ENCODE measurements at regions not wholly inside any gene's neighbourhood (a gene's known extent, or its start where the extent isn't known, plus 50 kb on each side); places are given as distances from the start of the nearest gene placed in this dataset.

DNA sequence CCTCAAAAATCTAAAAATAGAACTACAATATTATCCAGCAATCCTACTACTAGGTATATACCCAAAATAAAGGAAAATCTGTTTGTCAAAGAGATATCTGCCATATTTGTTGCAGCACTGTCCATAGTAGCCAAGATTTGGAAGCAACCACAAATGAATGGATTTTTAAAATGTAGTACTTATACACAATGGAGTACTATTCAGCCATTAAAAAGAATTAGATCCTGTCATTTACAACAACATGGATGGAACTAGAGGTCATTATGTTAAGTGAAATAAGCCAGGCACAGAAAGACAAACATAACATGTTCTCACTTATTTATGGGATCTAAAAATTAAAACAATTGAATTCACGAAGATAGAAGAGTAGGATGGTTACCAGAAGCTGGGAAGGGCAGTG, 135.7 kb upstream of the CCDC28A start:
- Histone ChIP-seq H3K79me1 (ENCODE audit: insufficient read depth, low read depth, low read length, poor library complexity, severe bottlenecking) (peaks cover 2% of the 10 kb centered on the region), H3K9ac (ENCODE audit: extremely low read depth, insufficient read length, low read length) (no peak overlapping the region), H2AK5ac (ENCODE audit: insufficient read length, low read length) (no peak overlapping the region), H3K79me2 (ENCODE audit: insufficient read depth, low read length) (no peaks in the 10 kb centered on the region), H4K8ac (replicated peaks; ENCODE audit: insufficient read length, low read depth, low read length) (no peak overlapping the region), H3K56ac (ENCODE audit: insufficient read length, low read depth, low read length) (no peak overlapping the region), H3K14ac (ENCODE audit: insufficient read depth, low read length) (no peak overlapping the region), H3K9me3 (ENCODE audit: control insufficient read depth, low read depth, low read length) (no peaks in the 10 kb centered on the region), H4K20me1 (ENCODE audit: control insufficient read depth, insufficient read depth, insufficient read length) (no peaks in the 10 kb centered on the region), H3K18ac (ENCODE audit: insufficient read length, low read depth, low read length) (no peak overlapping the region), H2BK15ac (ENCODE audit: low read depth, low read length) (no peak overlapping the region), H2BK12ac (ENCODE audit: insufficient read length, low read depth, low read length) (no peak overlapping the region), H4K91ac (ENCODE audit: insufficient read length, low read depth, low read length) (no peak overlapping the region), H3K27ac (ENCODE audit: insufficient read length, low read depth, low read length) (no peak overlapping the region), H2BK120ac (ENCODE audit: low read depth, low read length, poor library complexity, severe bottlenecking) (no peak overlapping the region), H3K4ac (ENCODE audit: low read depth, low read length) (no peak overlapping the region), H3K23me2 (ENCODE audit: insufficient read length, low read depth, low read length, poor library complexity, severe bottlenecking) (no peaks in the 10 kb centered on the region), H2BK20ac (ENCODE audit: low read depth, low read length, poor library complexity, severe bottlenecking) (no peak overlapping the region), H3K4me2 (ENCODE audit: insufficient read depth, insufficient read length, low read length) (no peak overlapping the region), H3T11ph (ENCODE audit: low read length) (no peak overlapping the region), H4K5ac (ENCODE audit: insufficient read length, low read depth, low read length) (no peak overlapping the region), H3K23ac (ENCODE audit: insufficient read length, low read depth, low read length) (no peak overlapping the region), H3K27me3 (ENCODE audit: insufficient read depth, low read length) (no peaks in the 10 kb centered on the region), H2AFZ (ENCODE audit: low read length) (no peak overlapping the region), H2BK5ac (ENCODE audit: insufficient read length, low read length) (no peak overlapping the region), H3K4me1 (ENCODE audit: insufficient read depth, low read length) (no peaks in the 10 kb centered on the region)
- H3K4me1 Mint-ChIP-seq, result peaks cover 16 to 29% of the 10 kb centered on the region in 2 experiments
- no peak for DNase-seq
- no peaks in the 10 kb centered on the region for H3K9me3 Mint-ChIP-seq
- no CpG with 5 or more reads among the region's 1 CpG for WGBS (ENCODE audit: extremely low coverage, insufficient read length, low lambda C conversion rate)
- TF ChIP-seq, protein P1, sequence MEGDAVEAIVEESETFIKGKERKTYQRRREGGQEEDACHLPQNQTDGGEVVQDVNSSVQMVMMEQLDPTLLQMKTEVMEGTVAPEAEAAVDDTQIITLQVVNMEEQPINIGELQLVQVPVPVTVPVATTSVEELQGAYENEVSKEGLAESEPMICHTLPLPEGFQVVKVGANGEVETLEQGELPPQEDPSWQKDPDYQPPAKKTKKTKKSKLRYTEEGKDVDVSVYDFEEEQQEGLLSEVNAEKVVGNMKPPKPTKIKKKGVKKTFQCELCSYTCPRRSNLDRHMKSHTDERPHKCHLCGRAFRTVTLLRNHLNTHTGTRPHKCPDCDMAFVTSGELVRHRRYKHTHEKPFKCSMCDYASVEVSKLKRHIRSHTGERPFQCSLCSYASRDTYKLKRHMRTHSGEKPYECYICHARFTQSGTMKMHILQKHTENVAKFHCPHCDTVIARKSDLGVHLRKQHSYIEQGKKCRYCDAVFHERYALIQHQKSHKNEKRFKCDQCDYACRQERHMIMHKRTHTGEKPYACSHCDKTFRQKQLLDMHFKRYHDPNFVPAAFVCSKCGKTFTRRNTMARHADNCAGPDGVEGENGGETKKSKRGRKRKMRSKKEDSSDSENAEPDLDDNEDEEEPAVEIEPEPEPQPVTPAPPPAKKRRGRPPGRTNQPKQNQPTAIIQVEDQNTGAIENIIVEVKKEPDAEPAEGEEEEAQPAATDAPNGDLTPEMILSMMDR (conservative IDR thresholded peaks at IDR 0.05), result no peak
- no peaks in the 10 kb centered on the region for H3K27me3 Mint-ChIP-seq (ENCODE audit: low read depth)
- H3K27ac Mint-ChIP-seq, result no peak overlapping the region
- no peaks in the 10 kb centered on the region for H3K36me3 Mint-ChIP-seq (ENCODE audit: insufficient read depth in 1 of 3, low read depth in 3 of 3)
- no peak overlapping the region for H3K4me3 Mint-ChIP-seq
